Pancreas (tissue), 10 donors: ENCODE measurements at regions not wholly inside any gene's neighbourhood (a gene's known extent, or its start where the extent isn't known, plus 50 kb on each side); places are given as distances from the start of the nearest gene placed in this dataset.

Source experiments
- ATAC-seq, 4 donors: fragments of 200-7000 bp; cut with Tn5 transposase; one replicate each; pipeline versions ENCODE4 v1.8.0 to v1.9.1; 2020; ENCODE audit warnings: mild to moderate bottlenecking in 4 of 4, moderate library complexity in 4 of 4
- DNase-seq, 6 donors: peaks; one replicate each; pipeline ENCODE4 v3.0.0-alpha.2; 2020
- FAIRE-seq: peaks from 2 replicates; lab custom pipeline; 2012; peaks lifted over from hg19 to GRCh38; lab: Jason Lieb, UNC
- H3K27ac ChIP-seq, 4 donors: fragments of 200-600 bp; sonication (generic); 1 replicate in 3 of 4; 2 replicates in 1 of 4; pipeline versions ENCODE4 v1.5.0 to v1.8.0; 2020
- H3K27me3 ChIP-seq, 4 donors: fragments of 200-600 bp; one replicate each; pipeline ENCODE4 v1.8.0; 2021
- H3K36me3 ChIP-seq, 3 donors: fragments of 200-600 bp; sonication (generic) in 1 of 3; one replicate each; pipeline versions ENCODE4 v1.5.0 to v1.8.0; 2020 to 2021
- H3K4me1 ChIP-seq, 3 donors: fragments of 200-600 bp; one replicate each; pipeline ENCODE4 v1.8.0; 2021
- H3K4me3 ChIP-seq, 4 donors: fragments of 200-600 bp; sonication (generic) in 2 of 4; one replicate each; pipeline versions ENCODE4 v1.5.0 to v1.8.0; 2020 to 2021
- H3K9me3 ChIP-seq, 4 donors: fragments of 200-600 bp; one replicate each; pipeline ENCODE4 v1.8.0; 2021
- CTCF ChIP-seq, 4 donors: fragments of 200-600 bp; sonication (generic) in 3 of 4; IDR thresholded peaks; one replicate each; pipeline versions ENCODE4 v1.5.0 to v1.8.0; 2021; ENCODE audit warnings: antibody characterized with exemption in 4 of 4
- WGBS, 2 donors: extraction: QIAGEN DNeasy Blood & Tissue Kit; methylation state at CpG; one replicate each; pipeline ENCODE4 v1.1.7; 2013; 5-methylcytosine and 5-hydroxymethylcytosine counted together
- intact Hi-C, 3 donors: fragments of 100-400 bp; cut with DNase I; formaldehyde crosslinking; loops; one replicate each; pipeline versions ENCODE4 v1.11.1 to v1.14.2; 2022
- donor health status: healthy with polysubstance abuse.
- donor health status: DM: no; HTN: no; CAD: no; lungs with moderate emphysema.
- donor health status: DM: no; HTN: no; CAD: no.
- donor health status: control.
- donor health status: control.
- donor health status: Bipolar disorder and iron deficiency.
- donor health status: DM: yes; HTN: yes; CAD: no.
- donor health status: DM: no; HTN: no; CAD: no.
- donor health status: DM: no; HTN: no; CAD: no.
- donor health status: DM: yes; HTN: yes; CAD: no.

GRCh38 chr11:96658436-96658835 is 268.6 kb downstream of the JRKL start:
- intact Hi-C loops, result no loop called here
- no peak for ATAC-seq

GRCh38 chr11:96664110-96664509 is 274.3 kb downstream of the JRKL start:
- Histone ChIP-seq H3K36me3 (no peaks in the 10 kb centered on the region), H3K4me1 (no peaks in the 10 kb centered on the region), H3K4me3 (no peak overlapping the region), H3K27ac (no peak overlapping the region), H3K9me3 (no peaks in the 10 kb centered on the region), H3K27me3 (no peaks in the 10 kb centered on the region)
- 46 to 55% methylated on average over 2 of the region's 2 CpGs for WGBS, 2 donors
- DNase-seq (no peak), FAIRE-seq (no peak), ATAC-seq (no peak)
- no peak for TF ChIP-seq CTCF (IDR thresholded peaks at IDR 0.05)
- intact Hi-C loops, result no loop called here

More at GRCh38 chr11:96658436-96658835, 268.6 kb downstream of the JRKL start:
- H3K27ac ChIP-seq, result no peak overlapping the region
- H3K9me3 ChIP-seq, result no peaks in the 10 kb centered on the region
- 53 to 75% methylated on average over 5 of the region's 5 CpGs for WGBS, 2 donors
- H3K4me3 ChIP-seq, result no peak overlapping the region
- no peak for FAIRE-seq
- no peak for DNase-seq
- no peak for TF ChIP-seq CTCF (IDR thresholded peaks at IDR 0.05)
- no peaks in the 10 kb centered on the region for H3K36me3 ChIP-seq
- H3K4me1 ChIP-seq, result no peaks in the 10 kb centered on the region
- H3K27me3 ChIP-seq, result no peaks in the 10 kb centered on the region

DNA sequence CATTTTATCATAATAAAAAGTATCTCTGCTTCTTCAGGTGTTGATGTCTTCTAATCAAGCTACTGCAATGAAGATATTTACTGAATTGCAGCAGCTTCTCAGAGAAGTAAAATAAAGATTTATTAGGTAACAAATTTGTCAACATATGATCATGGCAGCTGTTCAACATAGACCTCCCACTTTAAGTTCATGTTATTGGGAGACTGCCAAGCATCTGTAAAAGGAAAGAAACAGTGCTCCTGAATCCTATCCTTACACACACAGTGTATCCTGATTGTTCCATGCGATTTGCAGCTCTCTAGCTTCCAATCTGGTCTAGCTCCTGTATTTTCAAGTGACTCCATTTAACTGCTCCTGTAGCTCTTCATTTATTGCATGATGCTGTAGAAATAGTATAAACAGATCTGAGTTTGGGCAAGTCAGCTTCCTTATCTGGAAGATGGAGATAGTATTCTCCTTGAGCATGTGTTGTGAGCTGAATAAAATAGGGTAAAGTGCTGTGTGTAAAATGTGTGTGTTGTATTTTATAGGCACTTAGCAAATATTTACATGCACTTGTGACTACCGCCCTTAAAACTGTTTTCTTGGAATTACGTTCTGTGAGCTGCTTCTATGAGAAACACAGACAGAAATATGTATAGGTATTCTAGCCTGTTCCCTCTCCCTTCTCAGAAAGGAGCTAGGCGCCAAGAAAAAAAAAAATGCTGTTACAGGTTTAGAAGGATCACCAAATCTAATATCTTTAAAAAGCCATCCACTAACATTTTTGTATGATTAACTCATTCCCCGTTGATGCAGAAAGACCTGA is 290.6 kb downstream of the JRKL start:
- DNase-seq, result no peak

GRCh38 chr11:96681019-96681716 is 291.4 kb downstream of the JRKL start:
- intact Hi-C loops, result no loop called here
- no peak overlapping the region for H3K27ac ChIP-seq
- DNase-seq (no peak), FAIRE-seq (no peak), ATAC-seq (no peak)
- H3K27me3 ChIP-seq, result no peaks in the 10 kb centered on the region
- H3K4me1 ChIP-seq, result no peaks in the 10 kb centered on the region
- no peak overlapping the region for H3K4me3 ChIP-seq
- TF ChIP-seq CTCF (IDR thresholded peaks at IDR 0.05), result no peak
- H3K36me3 ChIP-seq, result no peaks in the 10 kb centered on the region
- 33 to 44% methylated on average over 5 of the region's 5 CpGs for WGBS, 2 donors
- no peaks in the 10 kb centered on the region for H3K9me3 ChIP-seq

More for the DNA sequence above, 290.6 kb downstream of the JRKL start:
- TF ChIP-seq CTCF (IDR thresholded peaks at IDR 0.05), result no peak
- H3K27ac ChIP-seq, result no peak overlapping the region
- ATAC-seq, result no peak
- no peaks in the 10 kb centered on the region for H3K4me1 ChIP-seq
- no peaks in the 10 kb centered on the region for H3K36me3 ChIP-seq
- intact Hi-C loops, result no loop called here
- 28 to 31% methylated on average over 5 of the region's 5 CpGs for WGBS, 2 donors
- H3K9me3 ChIP-seq, result no peaks in the 10 kb centered on the region
- H3K4me3 ChIP-seq, result no peak overlapping the region
- no peak for FAIRE-seq
- no peaks in the 10 kb centered on the region for H3K27me3 ChIP-seq

- ATAC-seq (no peak), FAIRE-seq (no peak), DNase-seq (no peak)
- intact Hi-C loops, result no loop called here
- 71 to 77% methylated on average over 5 of the region's 5 CpGs for WGBS, 2 donors
- no peaks in the 10 kb centered on the region for H3K4me1 ChIP-seq
- no peaks in the 10 kb centered on the region for H3K27me3 ChIP-seq
- no peaks in the 10 kb centered on the region for H3K9me3 ChIP-seq
- no peak overlapping the region for H3K27ac ChIP-seq
- no peak for TF ChIP-seq CTCF (IDR thresholded peaks at IDR 0.05)
- no peaks in the 10 kb centered on the region for H3K36me3 ChIP-seq
- H3K4me3 ChIP-seq, result no peak overlapping the region
Observed at GRCh38 chr11:96694338-96694737, 304.5 kb downstream of the JRKL start.
